ENCODE measurements at regions not wholly inside any gene's neighbourhood (a gene's known extent, or its start where the extent isn't known, plus 50 kb on each side); places are given as distances from the start of the nearest gene placed in this dataset.

DNA sequence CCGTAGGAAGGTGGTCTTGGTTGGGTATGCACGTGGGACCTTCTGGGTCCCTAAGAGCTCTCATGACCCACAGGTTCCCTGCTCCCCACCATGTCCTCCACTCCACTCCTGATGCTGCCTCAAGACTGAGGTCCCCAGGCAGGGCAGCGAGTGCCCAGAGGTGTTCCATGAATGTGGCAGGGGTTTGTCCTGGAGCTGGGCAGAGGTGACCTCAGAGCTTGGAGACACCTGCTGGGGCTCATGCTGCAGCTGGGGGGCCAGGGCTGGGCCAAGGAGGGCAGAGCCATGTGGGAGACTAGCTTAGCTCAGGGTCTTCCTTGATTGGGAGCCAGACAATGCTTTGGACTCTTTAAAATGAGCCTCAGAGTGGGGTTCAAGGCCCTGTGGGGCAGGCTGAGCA lies 74.0 kb upstream of the PITX1 start:
- TF ChIP-seq, protein P1, sequence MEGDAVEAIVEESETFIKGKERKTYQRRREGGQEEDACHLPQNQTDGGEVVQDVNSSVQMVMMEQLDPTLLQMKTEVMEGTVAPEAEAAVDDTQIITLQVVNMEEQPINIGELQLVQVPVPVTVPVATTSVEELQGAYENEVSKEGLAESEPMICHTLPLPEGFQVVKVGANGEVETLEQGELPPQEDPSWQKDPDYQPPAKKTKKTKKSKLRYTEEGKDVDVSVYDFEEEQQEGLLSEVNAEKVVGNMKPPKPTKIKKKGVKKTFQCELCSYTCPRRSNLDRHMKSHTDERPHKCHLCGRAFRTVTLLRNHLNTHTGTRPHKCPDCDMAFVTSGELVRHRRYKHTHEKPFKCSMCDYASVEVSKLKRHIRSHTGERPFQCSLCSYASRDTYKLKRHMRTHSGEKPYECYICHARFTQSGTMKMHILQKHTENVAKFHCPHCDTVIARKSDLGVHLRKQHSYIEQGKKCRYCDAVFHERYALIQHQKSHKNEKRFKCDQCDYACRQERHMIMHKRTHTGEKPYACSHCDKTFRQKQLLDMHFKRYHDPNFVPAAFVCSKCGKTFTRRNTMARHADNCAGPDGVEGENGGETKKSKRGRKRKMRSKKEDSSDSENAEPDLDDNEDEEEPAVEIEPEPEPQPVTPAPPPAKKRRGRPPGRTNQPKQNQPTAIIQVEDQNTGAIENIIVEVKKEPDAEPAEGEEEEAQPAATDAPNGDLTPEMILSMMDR (IDR thresholded peaks at IDR 0.05; ENCODE audit: low read depth, low read length, poor library complexity, severe bottlenecking), result no peak
- no peak for TF ChIP-seq EZH2phosphoT487 (IDR thresholded peaks at IDR 0.05; ENCODE audit: borderline replicate concordance, low read length)
